Vagina (tissue), 2 donors: ENCODE measurements at regions not wholly inside any gene's neighbourhood (a gene's known extent, or its start where the extent isn't known, plus 50 kb on each side); places are given as distances from the start of the nearest gene placed in this dataset.
A peak's percentile ranks its signal among the peaks of the same experiment; 100 is the strongest.
"Not testable (repeated sequence)": the region's sequence is repeated elsewhere in the genome, so short reads cannot be mapped to it uniquely, and the experiment has no call there.

ENCODE experiments used
- DNase-seq, 2 donors: peaks; one replicate each; pipeline ENCODE4 v3.0.0-alpha.2; 2017; ENCODE audit errors: extremely low spot score in 2 of 2
- H3K27ac ChIP-seq: fragments of 200-600 bp; sonication (generic); one replicate; pipeline ENCODE4 v1.5.1; 2019
- H3K27me3 ChIP-seq: fragments of 200-600 bp; sonication (generic); one replicate; pipeline ENCODE4 v1.5.1; 2019
- H3K36me3 ChIP-seq, 2 donors: fragments of 200-600 bp; sonication (generic); one replicate each; pipeline ENCODE4 v1.5.1; 2017 to 2019
- H3K4me1 ChIP-seq: fragments of 200-600 bp; sonication (generic); one replicate; pipeline ENCODE4 v1.5.1; 2019
- H3K4me3 ChIP-seq, 2 donors: fragments of 200-600 bp; sonication (generic); 1 replicate in 1 of 2; 2 replicates in 1 of 2; pipeline ENCODE4 v1.5.1; 2016 to 2019
- H3K9me3 ChIP-seq: fragments of 200-600 bp; sonication (generic); one replicate; pipeline ENCODE4 v1.5.1; 2019
- intact Hi-C: fragments of 100-400 bp; cut with DNase I; formaldehyde crosslinking; loops from one replicate; pipeline ENCODE4 v1.15.1; 2023

GRCh38 chr1:83214317-83214716, 784.6 kb downstream of the TTLL7 start:
- H3K27me3 ChIP-seq, H3K36me3 ChIP-seq, H3K4me3 ChIP-seq, H3K4me1 ChIP-seq, intact Hi-C loops, H3K9me3 ChIP-seq, H3K27ac ChIP-seq, DNase-seq: not testable (repeated sequence)

GRCh38 chr1:83213648-83214047, 785.3 kb downstream of the TTLL7 start:
- H3K36me3 ChIP-seq, H3K27me3 ChIP-seq, H3K4me1 ChIP-seq, H3K4me3 ChIP-seq, intact Hi-C loops, H3K9me3 ChIP-seq, DNase-seq, H3K27ac ChIP-seq: not testable (repeated sequence)

- H3K27me3 ChIP-seq, H3K9me3 ChIP-seq, intact Hi-C loops, DNase-seq, H3K4me3 ChIP-seq, H3K4me1 ChIP-seq, H3K36me3 ChIP-seq, H3K27ac ChIP-seq: not testable (repeated sequence)
These were observed 786.9 kb downstream of the TTLL7 start for GRCh38 chr1:83212033-83212432.

GRCh38 chr1:83208540-83208939, 790.4 kb downstream of the TTLL7 start:
- H3K27me3 ChIP-seq, DNase-seq, H3K27ac ChIP-seq, H3K36me3 ChIP-seq, H3K4me1 ChIP-seq, H3K4me3 ChIP-seq, intact Hi-C loops, H3K9me3 ChIP-seq: not testable (repeated sequence)

GRCh38 chr1:83194610-83195009, 804.3 kb downstream of the TTLL7 start:
- H3K4me1 ChIP-seq, H3K27me3 ChIP-seq, H3K4me3 ChIP-seq, DNase-seq, H3K9me3 ChIP-seq, intact Hi-C loops, H3K36me3 ChIP-seq, H3K27ac ChIP-seq: not testable (repeated sequence)

- DNase-seq, H3K9me3 ChIP-seq, intact Hi-C loops, H3K4me1 ChIP-seq, H3K27ac ChIP-seq, H3K36me3 ChIP-seq, H3K27me3 ChIP-seq, H3K4me3 ChIP-seq: not testable (repeated sequence)
These were observed 816.8 kb downstream of the TTLL7 start for GRCh38 chr1:83182033-83182728.

GRCh38 chr1:83180621-83181020, 818.3 kb downstream of the TTLL7 start:
- H3K27me3 ChIP-seq, H3K36me3 ChIP-seq, H3K4me3 ChIP-seq, intact Hi-C loops, DNase-seq, H3K4me1 ChIP-seq, H3K9me3 ChIP-seq, H3K27ac ChIP-seq: not testable (repeated sequence)

- H3K9me3 ChIP-seq, H3K36me3 ChIP-seq, H3K27me3 ChIP-seq, intact Hi-C loops, DNase-seq, H3K4me3 ChIP-seq, H3K4me1 ChIP-seq, H3K27ac ChIP-seq: not testable (repeated sequence)
These were observed 831.3 kb downstream of the TTLL7 start for GRCh38 chr1:83167634-83168033.

GRCh38 chr1:83163879-83164475, 835.0 kb downstream of the TTLL7 start:
- H3K36me3 ChIP-seq, H3K4me1 ChIP-seq, DNase-seq, H3K27ac ChIP-seq, H3K27me3 ChIP-seq, H3K4me3 ChIP-seq, H3K9me3 ChIP-seq, intact Hi-C loops: not testable (repeated sequence)

- DNase-seq, H3K4me3 ChIP-seq, H3K4me1 ChIP-seq, H3K27me3 ChIP-seq, H3K9me3 ChIP-seq, H3K36me3 ChIP-seq, H3K27ac ChIP-seq, intact Hi-C loops: not testable (repeated sequence)
These were observed 840.0 kb downstream of the TTLL7 start for GRCh38 chr1:83158924-83159323.

- H3K27ac ChIP-seq, intact Hi-C loops: not testable (repeated sequence)
These were observed 844.6 kb downstream of the TTLL7 start for GRCh38 chr1:83154306-83154705.

GRCh38 chr1:83151167-83151898, 847.6 kb downstream of the TTLL7 start:
- intact Hi-C loops, H3K36me3 ChIP-seq, H3K4me1 ChIP-seq, DNase-seq, H3K9me3 ChIP-seq, H3K4me3 ChIP-seq, H3K27me3 ChIP-seq: not testable (repeated sequence)
- H3K27ac ChIP-seq, result peak overlapping the region; percentile 27

More at GRCh38 chr1:83154306-83154705, 844.6 kb downstream of the TTLL7 start:
- not testable (repeated sequence) for H3K4me3 ChIP-seq, H3K36me3 ChIP-seq, H3K9me3 ChIP-seq, H3K4me1 ChIP-seq, DNase-seq, H3K27me3 ChIP-seq

- H3K4me3 ChIP-seq, H3K36me3 ChIP-seq, DNase-seq, H3K9me3 ChIP-seq, H3K4me1 ChIP-seq, intact Hi-C loops, H3K27me3 ChIP-seq: not testable (repeated sequence)
- H3K27ac ChIP-seq, result peak overlapping the region; percentile 27
These were observed 848.5 kb downstream of the TTLL7 start for GRCh38 chr1:83150479-83150878.

- DNase-seq, H3K4me1 ChIP-seq, H3K27ac ChIP-seq, H3K36me3 ChIP-seq, H3K27me3 ChIP-seq, H3K9me3 ChIP-seq, H3K4me3 ChIP-seq, intact Hi-C loops: not testable (repeated sequence)
These were observed 853.1 kb downstream of the TTLL7 start for GRCh38 chr1:83145820-83146219.
